Vagina (tissue), 2 donors: ENCODE measurements at regions not wholly inside any gene's neighbourhood (a gene's known extent, or its start where the extent isn't known, plus 50 kb on each side); places are given as distances from the start of the nearest gene placed in this dataset.
"Not testable (repeated sequence)": the region's sequence is repeated elsewhere in the genome, so short reads cannot be mapped to it uniquely, and the experiment has no call there.

Source experiments
- DNase-seq, 2 donors: peaks; one replicate each; pipeline ENCODE4 v3.0.0-alpha.2; 2017; ENCODE audit errors: extremely low spot score in 2 of 2
- H3K27ac ChIP-seq: fragments of 200-600 bp; sonication (generic); one replicate; pipeline ENCODE4 v1.5.1; 2019
- H3K27me3 ChIP-seq: fragments of 200-600 bp; sonication (generic); one replicate; pipeline ENCODE4 v1.5.1; 2019
- H3K36me3 ChIP-seq, 2 donors: fragments of 200-600 bp; sonication (generic); one replicate each; pipeline ENCODE4 v1.5.1; 2017 to 2019
- H3K4me1 ChIP-seq: fragments of 200-600 bp; sonication (generic); one replicate; pipeline ENCODE4 v1.5.1; 2019
- H3K4me3 ChIP-seq, 2 donors: fragments of 200-600 bp; sonication (generic); 1 replicate in 1 of 2; 2 replicates in 1 of 2; pipeline ENCODE4 v1.5.1; 2016 to 2019
- H3K9me3 ChIP-seq: fragments of 200-600 bp; sonication (generic); one replicate; pipeline ENCODE4 v1.5.1; 2019
- POLR2A ChIP-seq, 2 donors: fragments of 450-650 bp; IDR thresholded peaks; one replicate each; pipeline ENCODE4 v1.6.1; 2017; ENCODE audit warnings: antibody characterized with exemption in 2 of 2, mild to moderate bottlenecking in 2 of 2, moderate library complexity in 2 of 2
- POLR2AphosphoS5 ChIP-seq, 2 donors: sonication (generic); formaldehyde crosslinking; IDR thresholded peaks; one replicate each; pipeline ENCODE4 v1.9.0; 2017; ENCODE audit warnings: antibody characterized with exemption in 2 of 2, mild to moderate bottlenecking in 2 of 2, low read depth in 1 of 2; ENCODE audit not compliant: insufficient read depth in 1 of 2
- intact Hi-C: fragments of 100-400 bp; cut with DNase I; formaldehyde crosslinking; loops from one replicate; pipeline ENCODE4 v1.15.1; 2023
- TF ChIP-seq, protein P1 (sequence below), 3 experiments: fragments of 450-650 bp in 2 of 3; fragments of 200-600 bp in 1 of 3; sonication (generic) in 1 of 3; IDR thresholded peaks; one replicate each; pipeline ENCODE4 v1.5.1; 2017 to 2019; ENCODE audit warnings: antibody characterized with exemption in 3 of 3, mild to moderate bottlenecking in 2 of 3, moderate library complexity in 2 of 3

DNA sequence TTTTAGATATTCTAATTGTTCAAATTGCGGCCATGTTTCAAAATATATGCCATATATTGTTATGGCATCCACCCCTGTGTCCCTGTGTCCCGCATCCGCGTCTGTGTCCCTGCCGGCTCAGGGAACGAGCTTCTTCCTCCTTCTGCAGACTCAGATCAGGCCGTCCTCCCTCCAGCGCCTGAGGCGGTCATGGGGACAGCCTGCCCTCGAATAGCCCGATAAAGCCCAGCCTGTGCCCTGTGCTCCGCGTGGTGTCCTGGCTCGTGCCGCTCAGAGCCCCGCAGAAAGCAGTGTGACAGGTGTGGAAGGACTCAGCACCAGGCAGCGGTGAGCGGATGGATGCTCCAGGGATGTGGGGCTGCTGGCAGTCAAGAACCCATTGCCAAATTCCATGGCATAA, 663.4 kb upstream of the DEFB115 start:
- no peak for DNase-seq
- Histone ChIP-seq H3K9me3 (no peaks in the 10 kb centered on the region), H3K4me3 (no peak overlapping the region), H3K36me3 (no peaks in the 10 kb centered on the region), H3K27ac (no peak overlapping the region), H3K4me1 (no peaks in the 10 kb centered on the region), H3K27me3 (no peaks in the 10 kb centered on the region)
- intact Hi-C loops = no loop called here
- TF ChIP-seq, protein P1, sequence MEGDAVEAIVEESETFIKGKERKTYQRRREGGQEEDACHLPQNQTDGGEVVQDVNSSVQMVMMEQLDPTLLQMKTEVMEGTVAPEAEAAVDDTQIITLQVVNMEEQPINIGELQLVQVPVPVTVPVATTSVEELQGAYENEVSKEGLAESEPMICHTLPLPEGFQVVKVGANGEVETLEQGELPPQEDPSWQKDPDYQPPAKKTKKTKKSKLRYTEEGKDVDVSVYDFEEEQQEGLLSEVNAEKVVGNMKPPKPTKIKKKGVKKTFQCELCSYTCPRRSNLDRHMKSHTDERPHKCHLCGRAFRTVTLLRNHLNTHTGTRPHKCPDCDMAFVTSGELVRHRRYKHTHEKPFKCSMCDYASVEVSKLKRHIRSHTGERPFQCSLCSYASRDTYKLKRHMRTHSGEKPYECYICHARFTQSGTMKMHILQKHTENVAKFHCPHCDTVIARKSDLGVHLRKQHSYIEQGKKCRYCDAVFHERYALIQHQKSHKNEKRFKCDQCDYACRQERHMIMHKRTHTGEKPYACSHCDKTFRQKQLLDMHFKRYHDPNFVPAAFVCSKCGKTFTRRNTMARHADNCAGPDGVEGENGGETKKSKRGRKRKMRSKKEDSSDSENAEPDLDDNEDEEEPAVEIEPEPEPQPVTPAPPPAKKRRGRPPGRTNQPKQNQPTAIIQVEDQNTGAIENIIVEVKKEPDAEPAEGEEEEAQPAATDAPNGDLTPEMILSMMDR (IDR thresholded peaks at IDR 0.05) = no peak
- TF ChIP-seq POLR2A (IDR thresholded peaks at IDR 0.05) = no peak
- no peak for TF ChIP-seq POLR2AphosphoS5 (IDR thresholded peaks at IDR 0.05; ENCODE audit: insufficient read depth in 1 of 2, low read depth in 1 of 2)

DNA sequence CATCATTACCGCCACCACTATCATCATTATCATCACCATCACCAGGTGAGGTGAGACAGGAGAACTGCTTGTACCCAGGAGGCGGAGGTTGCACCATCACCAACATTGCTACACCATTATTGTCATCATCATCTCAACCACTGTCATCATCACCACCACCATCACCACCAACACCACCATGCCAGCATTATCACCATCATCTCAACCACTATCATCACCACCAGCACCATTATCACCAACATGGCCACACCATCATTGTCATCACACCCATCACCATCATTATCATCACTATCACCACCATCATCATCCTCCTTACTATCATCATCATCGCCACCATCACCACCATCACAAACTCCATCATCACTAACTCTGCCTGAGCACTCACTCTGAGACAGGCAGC, 661.8 kb upstream of the DEFB115 start:
- Histone ChIP-seq H3K4me3 (no peak overlapping the region), H3K4me1 (no peaks in the 10 kb centered on the region)

DNA sequence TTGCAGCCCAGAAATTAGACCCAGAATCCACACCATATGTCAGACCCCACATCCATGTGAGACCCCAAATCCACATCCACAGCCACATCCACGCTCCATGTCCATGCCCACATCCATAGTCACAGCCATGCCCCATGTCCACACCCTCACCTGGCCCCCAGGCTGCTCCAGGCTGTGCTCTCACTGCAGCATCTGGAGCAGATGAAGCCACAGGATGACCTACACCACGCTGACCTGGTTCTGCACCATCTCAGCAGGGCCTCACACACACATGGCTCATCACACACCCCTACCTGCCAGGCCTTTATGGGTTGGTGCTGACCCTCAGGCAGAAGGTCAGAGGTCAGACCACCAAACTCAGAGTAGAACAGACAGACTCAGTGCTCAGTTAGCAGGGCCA, 660.0 kb upstream of the DEFB115 start:
- H3K27me3 ChIP-seq, DNase-seq, H3K4me1 ChIP-seq, intact Hi-C loops, H3K27ac ChIP-seq, H3K9me3 ChIP-seq, H3K36me3 ChIP-seq, H3K4me3 ChIP-seq: not testable (repeated sequence)

More for the DNA sequence above, 661.8 kb upstream of the DEFB115 start:
- TF ChIP-seq, protein P1 (IDR thresholded peaks at IDR 0.05) = no peak
- TF ChIP-seq POLR2A (IDR thresholded peaks at IDR 0.05) (no peak), POLR2AphosphoS5 (IDR thresholded peaks at IDR 0.05; ENCODE audit: insufficient read depth in 1 of 2, low read depth in 1 of 2) (no peak)
- H3K27ac ChIP-seq = no peak overlapping the region
- H3K9me3 ChIP-seq = no peaks in the 10 kb centered on the region
- DNase-seq = no peak
- no peaks in the 10 kb centered on the region for H3K36me3 ChIP-seq
- intact Hi-C loops = no loop called here
- no peaks in the 10 kb centered on the region for H3K27me3 ChIP-seq

DNA sequence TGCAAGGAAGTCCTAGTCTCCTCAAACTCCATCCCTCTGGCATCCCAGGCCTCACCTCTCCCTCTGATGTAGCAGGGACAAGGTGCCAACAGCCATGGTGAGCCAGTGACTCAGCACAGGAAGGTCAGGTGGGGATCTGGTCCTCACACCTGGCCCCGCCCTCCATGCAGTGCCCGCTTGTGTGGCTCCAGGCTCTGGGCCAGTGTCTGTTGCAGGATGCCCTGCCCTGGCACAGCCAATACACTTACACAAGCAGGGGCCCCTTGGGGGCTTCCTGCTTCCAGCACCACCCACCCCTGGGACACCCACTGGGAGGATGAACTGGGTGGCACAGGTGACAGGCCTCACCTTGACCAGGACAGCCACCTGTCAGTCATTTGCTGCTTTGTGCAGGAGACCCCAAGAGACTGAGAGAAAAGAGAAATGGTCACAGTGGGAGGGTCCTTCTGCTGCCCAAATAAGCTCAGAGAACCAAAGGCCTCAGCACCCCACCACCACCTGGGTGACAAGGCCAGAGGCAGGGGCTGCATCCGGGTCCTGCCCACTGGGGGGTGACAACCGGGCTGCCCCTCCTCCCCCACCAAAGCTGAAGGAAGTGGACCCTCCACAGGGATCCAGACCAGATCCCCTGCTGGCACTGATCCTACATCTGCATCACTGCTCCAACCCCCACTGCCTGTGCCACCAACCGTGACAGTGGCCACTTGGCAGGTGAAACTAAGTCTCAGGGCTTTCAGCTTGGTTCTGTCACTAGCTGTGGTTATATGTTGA, 658.8 kb upstream of the DEFB115 start:
- Histone ChIP-seq H3K4me3 (no peak overlapping the region), H3K27ac (no peak overlapping the region), H3K27me3 (no peaks in the 10 kb centered on the region), H3K4me1 (no peaks in the 10 kb centered on the region), H3K9me3 (no peaks in the 10 kb centered on the region), H3K36me3 (no peaks in the 10 kb centered on the region)
- TF ChIP-seq POLR2AphosphoS5 (IDR thresholded peaks at IDR 0.05; ENCODE audit: insufficient read depth in 1 of 2, low read depth in 1 of 2) = no peak
- no peak for TF ChIP-seq POLR2A (IDR thresholded peaks at IDR 0.05)
- TF ChIP-seq, protein P1 (IDR thresholded peaks at IDR 0.05) = no peak
- DNase-seq = no peak
- intact Hi-C loops = no loop called here

DNA sequence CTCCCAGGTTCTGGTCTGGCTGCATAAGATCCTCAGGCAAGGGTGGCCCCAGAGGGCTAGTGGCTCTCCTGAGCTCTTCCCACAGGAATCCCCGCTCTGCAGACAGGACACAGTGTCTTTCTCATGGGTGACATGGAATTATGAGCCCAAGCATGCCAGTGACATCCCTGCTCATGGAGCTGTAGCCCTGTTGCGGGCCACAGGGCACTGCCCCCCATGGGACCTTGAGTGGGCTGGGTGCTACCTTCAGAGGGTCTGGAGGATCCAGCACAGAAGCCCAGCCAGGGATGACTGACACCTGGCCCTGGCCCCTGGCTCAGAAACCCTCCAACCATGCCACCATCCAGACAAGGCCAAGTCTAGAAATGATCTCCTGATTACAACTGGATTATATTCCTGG, 657.5 kb upstream of the DEFB115 start:
- Histone ChIP-seq H3K4me1 (no peaks in the 10 kb centered on the region), H3K27me3 (no peaks in the 10 kb centered on the region), H3K36me3 (no peaks in the 10 kb centered on the region), H3K27ac (no peak overlapping the region), H3K9me3 (no peaks in the 10 kb centered on the region), H3K4me3 (no peak overlapping the region)
- no peak for DNase-seq
- intact Hi-C loops = no loop called here
- TF ChIP-seq, protein P1 (IDR thresholded peaks at IDR 0.05) = no peak
- TF ChIP-seq POLR2AphosphoS5 (IDR thresholded peaks at IDR 0.05; ENCODE audit: insufficient read depth in 1 of 2, low read depth in 1 of 2) = no peak
- TF ChIP-seq POLR2A (IDR thresholded peaks at IDR 0.05) = no peak
